KMS-11 (cell line): ENCODE measurements at regions not wholly inside any gene's neighbourhood (a gene's known extent, or its start where the extent isn't known, plus 50 kb on each side); places are given as distances from the start of the nearest gene placed in this dataset.

Experiments
- H2AFZ ChIP-seq: fragments of 200-600 bp; sonication (generic); 2 replicates; pipeline ENCODE4 v1.6.1; 2016; ENCODE audit warnings: antibody characterized with exemption, mixed run types, low read depth
- H3K27ac ChIP-seq: fragments of 200-600 bp; sonication (generic); 2 replicates; pipeline ENCODE4 v1.6.1; 2016; ENCODE audit warnings: mild to moderate bottlenecking, mixed run types
- H3K27me3 ChIP-seq: fragments of 200-600 bp; sonication (generic); 2 replicates; pipeline ENCODE4 v1.6.1; 2017; ENCODE audit warnings: mild to moderate bottlenecking, low read depth, mixed run types, moderate library complexity; ENCODE audit not compliant: insufficient read depth
- H3K36me3 ChIP-seq: fragments of 200-600 bp; sonication (generic); 2 replicates; pipeline ENCODE4 v1.6.1; 2017; ENCODE audit warnings: mild to moderate bottlenecking, mixed run types; ENCODE audit not compliant: insufficient read depth
- H3K4me1 ChIP-seq: fragments of 200-600 bp; sonication (generic); 2 replicates; pipeline ENCODE4 v1.6.1; 2016; ENCODE audit warnings: mild to moderate bottlenecking, low read depth, mixed run types; ENCODE audit not compliant: poor library complexity, severe bottlenecking
- H3K4me2 ChIP-seq: fragments of 200-600 bp; sonication (generic); 2 replicates; pipeline ENCODE4 v1.7.0; 2016; ENCODE audit warnings: mild to moderate bottlenecking, mixed run types
- H3K4me3 ChIP-seq: fragments of 200-600 bp; sonication (generic); IDR thresholded peaks from 2 replicates; pipeline ENCODE4 v1.6.1; 2017; ENCODE audit warnings: low read depth, low read length, mixed read lengths; ENCODE audit not compliant: insufficient read depth
- H3K79me2 ChIP-seq: fragments of 200-600 bp; sonication (generic); 2 replicates; pipeline ENCODE4 v1.6.1; 2016; ENCODE audit warnings: low read depth, mixed run types; ENCODE audit not compliant: insufficient read depth
- H3K9ac ChIP-seq: fragments of 200-600 bp; sonication (generic); 2 replicates; pipeline ENCODE4 v1.6.1; 2016; ENCODE audit warnings: mild to moderate bottlenecking, mixed run types
- H4K20me1 ChIP-seq: fragments of 200-600 bp; sonication (generic); 2 replicates; pipeline ENCODE4 v1.6.1; 2016; ENCODE audit warnings: mild to moderate bottlenecking, mixed run types; ENCODE audit not compliant: insufficient read depth
- CTCF ChIP-seq: fragments of 200-600 bp; sonication (generic); conservative IDR thresholded peaks from 2 replicates; pipeline ENCODE4 v1.6.1; 2017; ENCODE audit warnings: low read depth, mild to moderate bottlenecking, antibody characterized with exemption, low read length, moderate library complexity, mixed read lengths

GRCh38 chr2:37867166-37867565, 57.9 kb upstream of the RMDN2 start:
- Histone ChIP-seq H2AFZ (no peak overlapping the region), H3K4me3 (no peak overlapping the region), H3K27me3 (no peaks in the 10 kb centered on the region), H4K20me1 (no peaks in the 10 kb centered on the region), H3K36me3 (no peaks in the 10 kb centered on the region), H3K4me2 (no peak overlapping the region), H3K27ac (no peak overlapping the region), H3K9ac (no peak overlapping the region), H3K4me1 (peaks cover 9% of the 10 kb centered on the region), H3K79me2 (no peaks in the 10 kb centered on the region)
- no peak for TF ChIP-seq CTCF

- TF ChIP-seq CTCF = no peak
- H3K36me3 ChIP-seq = no peaks in the 10 kb centered on the region
These were observed 56.2 kb upstream of the RMDN2 start for GRCh38 chr2:37868866-37869265.

GRCh38 chr2:37869304-37869703, 55.8 kb upstream of the RMDN2 start:
- TF ChIP-seq CTCF = no peak
- Histone ChIP-seq H3K4me2 (no peak overlapping the region), H2AFZ (no peak overlapping the region), H3K4me3 (no peak overlapping the region), H3K79me2 (no peaks in the 10 kb centered on the region), H3K9ac (no peak overlapping the region), H3K36me3 (no peaks in the 10 kb centered on the region), H3K4me1 (peaks cover 12% of the 10 kb centered on the region), H3K27ac (no peak overlapping the region), H4K20me1 (no peaks in the 10 kb centered on the region), H3K27me3 (no peaks in the 10 kb centered on the region)

More at GRCh38 chr2:37868866-37869265, 56.2 kb upstream of the RMDN2 start:
- Histone ChIP-seq H3K9ac (no peak overlapping the region), H3K79me2 (no peaks in the 10 kb centered on the region), H3K27me3 (no peaks in the 10 kb centered on the region), H4K20me1 (no peaks in the 10 kb centered on the region), H3K4me1 (peaks cover 12% of the 10 kb centered on the region), H2AFZ (no peak overlapping the region), H3K4me3 (no peak overlapping the region), H3K27ac (no peak overlapping the region), H3K4me2 (no peak overlapping the region)

- no peaks in the 10 kb centered on the region for H4K20me1 ChIP-seq
- H3K27me3 ChIP-seq = no peaks in the 10 kb centered on the region
- H3K4me1 ChIP-seq = peaks cover 12% of the 10 kb centered on the region
- H3K79me2 ChIP-seq = no peaks in the 10 kb centered on the region
- H3K36me3 ChIP-seq = no peaks in the 10 kb centered on the region
- H3K9ac ChIP-seq = no peak overlapping the region
- no peak overlapping the region for H3K4me3 ChIP-seq
- no peak for TF ChIP-seq CTCF
- no peak overlapping the region for H2AFZ ChIP-seq
- H3K27ac ChIP-seq = no peak overlapping the region
- no peak overlapping the region for H3K4me2 ChIP-seq
These were observed 55.3 kb upstream of the RMDN2 start for GRCh38 chr2:37869771-37870170.
